HEK293T (cell line): ENCODE measurements at regions not wholly inside any gene's neighbourhood (a gene's known extent, or its start where the extent isn't known, plus 50 kb on each side); places are given as distances from the start of the nearest gene placed in this dataset.

Source experiments
- BHLHE40 ChIP-seq: fragments of 450-650 bp; IDR thresholded peaks from 2 replicates; pipeline ENCODE4 v1.6.1; 2016; ENCODE audit warnings: mild to moderate bottlenecking, moderate library complexity, borderline replicate concordance
- CTBP1 ChIP-seq: fragments of 450-650 bp; IDR thresholded peaks from 2 replicates; pipeline ENCODE4 v1.6.1; 2016; ENCODE audit warnings: borderline replicate concordance
- ELF4 ChIP-seq: fragments of 450-650 bp; IDR thresholded peaks from 2 replicates; pipeline ENCODE4 v1.6.1; 2017; ENCODE audit warnings: antibody characterized with exemption
- FOXA1 ChIP-seq: fragments of 450-650 bp; IDR thresholded peaks from 2 replicates; pipeline ENCODE4 v1.6.1; 2016; ENCODE audit warnings: mild to moderate bottlenecking
- FOXK2 ChIP-seq: fragments of 450-650 bp; IDR thresholded peaks from 2 replicates; pipeline ENCODE4 v1.6.1; 2016; ENCODE audit warnings: mild to moderate bottlenecking
- FOXM1 ChIP-seq: fragments of 450-650 bp; IDR thresholded peaks from 2 replicates; pipeline ENCODE4 v1.6.1; 2017; ENCODE audit warnings: mild to moderate bottlenecking, borderline replicate concordance
- HDGF ChIP-seq: fragments of 450-650 bp; IDR thresholded peaks from 2 replicates; pipeline ENCODE4 v1.6.1; 2017; ENCODE audit warnings: antibody characterized with exemption, borderline replicate concordance
- L3MBTL2 ChIP-seq: fragments of 450-650 bp; conservative IDR thresholded peaks from 2 replicates; pipeline ENCODE4 v1.6.1; 2016; ENCODE audit warnings: mild to moderate bottlenecking
- LEF1 ChIP-seq: fragments of 450-650 bp; IDR thresholded peaks from 2 replicates; pipeline ENCODE4 v1.6.1; 2017; ENCODE audit warnings: mild to moderate bottlenecking, borderline replicate concordance
- SP1 ChIP-seq: fragments of 450-650 bp; IDR thresholded peaks from 2 replicates; pipeline ENCODE4 v1.6.1; 2017
- SUZ12 ChIP-seq: fragments of 450-650 bp; IDR thresholded peaks from 2 replicates; pipeline ENCODE4 v1.6.1; 2016; ENCODE audit warnings: mild to moderate bottlenecking
- TARDBP ChIP-seq: fragments of 450-650 bp; IDR thresholded peaks from 2 replicates; pipeline ENCODE4 v1.6.1; 2016
- ZNF384 ChIP-seq: fragments of 450-650 bp; IDR thresholded peaks from 2 replicates; pipeline ENCODE4 v1.6.1; 2016
- TF ChIP-seq, protein P1 (sequence below): fragments of 450-650 bp; IDR thresholded peaks from 2 replicates; pipeline ENCODE4 v1.6.1; 2016

DNA sequence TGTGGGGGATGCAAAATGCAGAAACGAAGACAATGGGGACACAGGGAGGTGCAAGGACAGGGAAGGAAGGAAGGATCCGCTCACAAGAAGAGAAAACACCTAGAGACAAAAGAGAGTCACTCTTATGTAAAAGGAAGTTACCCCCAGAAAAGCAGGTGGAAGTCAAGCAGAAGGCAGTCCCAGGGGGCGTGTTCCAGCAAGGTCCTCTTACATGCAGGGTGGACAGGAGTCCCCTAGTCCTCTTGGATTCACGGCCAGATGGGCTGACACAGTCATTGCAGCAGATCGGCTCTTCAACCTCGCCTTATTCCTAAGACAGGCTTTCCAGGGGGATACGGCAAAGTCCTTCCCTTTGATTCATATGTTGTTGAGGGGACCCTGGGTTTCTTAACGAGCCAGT, 83.9 kb upstream of the SPATA13 start:
- TF ChIP-seq LEF1 (no peak), SP1 (no peak), SUZ12 (no peak), FOXA1 (no peak), ZNF384 (no peak), BHLHE40 (no peak), CTBP1 (no peak), FOXM1 (no peak), HDGF (no peak), FOXK2 (no peak), L3MBTL2 (no peak), ELF4 (no peak), TARDBP (no peak)
- TF ChIP-seq, protein P1, sequence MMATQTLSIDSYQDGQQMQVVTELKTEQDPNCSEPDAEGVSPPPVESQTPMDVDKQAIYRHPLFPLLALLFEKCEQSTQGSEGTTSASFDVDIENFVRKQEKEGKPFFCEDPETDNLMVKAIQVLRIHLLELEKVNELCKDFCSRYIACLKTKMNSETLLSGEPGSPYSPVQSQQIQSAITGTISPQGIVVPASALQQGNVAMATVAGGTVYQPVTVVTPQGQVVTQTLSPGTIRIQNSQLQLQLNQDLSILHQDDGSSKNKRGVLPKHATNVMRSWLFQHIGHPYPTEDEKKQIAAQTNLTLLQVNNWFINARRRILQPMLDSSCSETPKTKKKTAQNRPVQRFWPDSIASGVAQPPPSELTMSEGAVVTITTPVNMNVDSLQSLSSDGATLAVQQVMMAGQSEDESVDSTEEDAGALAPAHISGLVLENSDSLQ: no peak
